Sigmoid colon (tissue), 6 donors: ENCODE measurements at regions not wholly inside any gene's neighbourhood (a gene's known extent, or its start where the extent isn't known, plus 50 kb on each side); places are given as distances from the start of the nearest gene placed in this dataset.

ENCODE experiments used
- DNase-seq: peaks from one replicate; pipeline ENCODE4 v3.0.0-alpha.2; 2019
- H3K27ac ChIP-seq, 4 donors: fragments of 200-600 bp; sonication (generic); one replicate each; pipeline ENCODE4 v1.5.1; 2016 to 2019; ENCODE audit warnings: mild to moderate bottlenecking in 1 of 4
- H3K27me3 ChIP-seq, 3 donors: fragments of 200-600 bp; sonication (generic); one replicate each; pipeline ENCODE4 v1.5.1; 2019; ENCODE audit warnings: mild to moderate bottlenecking in 1 of 3
- H3K36me3 ChIP-seq, 4 donors: fragments of 200-600 bp; sonication (generic); one replicate each; pipeline ENCODE4 v1.5.1; 2016 to 2019
- H3K4me1 ChIP-seq, 4 donors: fragments of 200-600 bp; sonication (generic); one replicate each; pipeline ENCODE4 v1.5.1; 2017 to 2019
- H3K4me3 ChIP-seq, 4 donors: fragments of 200-600 bp; sonication (generic); one replicate each; pipeline ENCODE4 v1.5.1; 2017 to 2019; ENCODE audit warnings: mild to moderate bottlenecking in 2 of 4, moderate library complexity in 1 of 4
- H3K9me3 ChIP-seq, 4 donors: fragments of 200-600 bp in 3 of 4; sonication (generic) in 3 of 4; one replicate each; pipeline versions ENCODE4 v1.5.1 to v1.6.1; 2013 to 2019
- EP300 ChIP-seq, 4 donors: sonication (generic); formaldehyde crosslinking; IDR thresholded peaks; one replicate each; pipeline ENCODE4 v1.6.1; 2017; ENCODE audit warnings: antibody characterized with exemption in 4 of 4
- POLR2A ChIP-seq, 2 donors: fragments of 450-650 bp; IDR thresholded peaks; one replicate each; pipeline ENCODE4 v1.6.1; 2016; ENCODE audit warnings: antibody characterized with exemption in 2 of 2, mild to moderate bottlenecking in 2 of 2, moderate library complexity in 2 of 2
- POLR2AphosphoS5 ChIP-seq, 4 donors: sonication (generic); formaldehyde crosslinking; IDR thresholded peaks; one replicate each; pipeline ENCODE4 v1.6.1; 2017; ENCODE audit warnings: antibody characterized with exemption in 4 of 4
- WGBS, 2 donors: extraction: QIAGEN DNeasy Blood & Tissue Kit; methylation state at CpG; one replicate each; pipeline ENCODE4 v1.1.7; 2013; 5-methylcytosine and 5-hydroxymethylcytosine counted together
- intact Hi-C: fragments of 100-400 bp; cut with DNase I; formaldehyde crosslinking; loops from one replicate; pipeline ENCODE4 v1.15.1; 2023
- TF ChIP-seq, protein P1 (sequence below), 4 experiments: fragments of 450-650 bp in 3 of 4; fragments of 200-600 bp in 1 of 4; IDR thresholded peaks; one replicate each; pipeline ENCODE4 v1.5.1; 2016 to 2019; ENCODE audit warnings: antibody characterized with exemption in 4 of 4, mild to moderate bottlenecking in 3 of 4, moderate library complexity in 2 of 4
- donor health status: healthy with polysubstance abuse.
- donor health status: healthy.

DNA sequence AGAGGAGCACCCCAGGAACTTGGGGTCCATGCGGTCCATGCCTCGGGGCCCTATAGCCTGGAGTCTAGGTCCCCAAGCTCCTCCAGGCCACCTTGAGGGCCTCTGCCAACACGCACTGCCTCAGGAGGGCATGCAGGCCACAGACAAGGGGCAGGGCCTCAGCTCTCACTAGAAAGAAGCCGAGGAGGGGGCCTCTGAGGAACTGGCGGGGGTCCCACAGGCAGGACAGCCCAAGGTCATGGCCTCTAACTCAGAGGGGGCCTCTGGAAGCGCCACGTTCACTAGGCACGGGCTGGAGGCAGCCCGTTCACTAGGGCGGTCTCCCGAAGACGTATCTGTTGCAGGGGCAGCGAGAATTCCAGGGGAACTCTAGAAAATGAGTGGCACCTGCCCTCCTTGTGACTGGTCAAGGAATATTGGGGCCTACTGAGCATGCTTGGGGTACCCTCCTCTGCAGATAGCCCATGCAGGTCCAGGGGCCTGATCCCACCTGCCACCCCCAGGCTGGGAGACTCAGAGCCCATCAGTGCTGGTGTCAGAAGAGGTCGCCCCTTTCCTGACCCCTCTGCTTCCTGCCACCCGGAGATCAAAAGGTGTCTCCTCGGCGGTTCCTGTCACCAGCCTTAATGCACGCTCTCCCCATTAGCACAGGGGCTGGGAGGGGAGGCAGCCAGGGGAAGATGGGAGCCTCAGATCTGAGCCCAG lies 86.7 kb upstream of the RET start:
- H3K4me3 ChIP-seq: no peak overlapping the region
- no peak for TF ChIP-seq POLR2A (IDR thresholded peaks at IDR 0.05)
- TF ChIP-seq POLR2AphosphoS5 (IDR thresholded peaks at IDR 0.05): no peak
- no peak for TF ChIP-seq EP300 (IDR thresholded peaks at IDR 0.05)
- TF ChIP-seq, protein P1, sequence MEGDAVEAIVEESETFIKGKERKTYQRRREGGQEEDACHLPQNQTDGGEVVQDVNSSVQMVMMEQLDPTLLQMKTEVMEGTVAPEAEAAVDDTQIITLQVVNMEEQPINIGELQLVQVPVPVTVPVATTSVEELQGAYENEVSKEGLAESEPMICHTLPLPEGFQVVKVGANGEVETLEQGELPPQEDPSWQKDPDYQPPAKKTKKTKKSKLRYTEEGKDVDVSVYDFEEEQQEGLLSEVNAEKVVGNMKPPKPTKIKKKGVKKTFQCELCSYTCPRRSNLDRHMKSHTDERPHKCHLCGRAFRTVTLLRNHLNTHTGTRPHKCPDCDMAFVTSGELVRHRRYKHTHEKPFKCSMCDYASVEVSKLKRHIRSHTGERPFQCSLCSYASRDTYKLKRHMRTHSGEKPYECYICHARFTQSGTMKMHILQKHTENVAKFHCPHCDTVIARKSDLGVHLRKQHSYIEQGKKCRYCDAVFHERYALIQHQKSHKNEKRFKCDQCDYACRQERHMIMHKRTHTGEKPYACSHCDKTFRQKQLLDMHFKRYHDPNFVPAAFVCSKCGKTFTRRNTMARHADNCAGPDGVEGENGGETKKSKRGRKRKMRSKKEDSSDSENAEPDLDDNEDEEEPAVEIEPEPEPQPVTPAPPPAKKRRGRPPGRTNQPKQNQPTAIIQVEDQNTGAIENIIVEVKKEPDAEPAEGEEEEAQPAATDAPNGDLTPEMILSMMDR (IDR thresholded peaks at IDR 0.05): no peak
- intact Hi-C loops: no loop called here
- H3K36me3 ChIP-seq: no peaks in the 10 kb centered on the region
- DNase-seq: peak; percentile 46
- 71 to 75% methylated on average over 18 of the region's 18 CpGs for WGBS, 2 donors
- H3K27ac ChIP-seq: no peak overlapping the region
- no peaks in the 10 kb centered on the region for H3K27me3 ChIP-seq
- no peaks in the 10 kb centered on the region for H3K9me3 ChIP-seq
- no peaks in the 10 kb centered on the region for H3K4me1 ChIP-seq

- intact Hi-C loops: no loop called here
- no peaks in the 10 kb centered on the region for H3K27me3 ChIP-seq
- TF ChIP-seq EP300 (IDR thresholded peaks at IDR 0.05) (no peak), POLR2AphosphoS5 (IDR thresholded peaks at IDR 0.05) (no peak), POLR2A (IDR thresholded peaks at IDR 0.05) (no peak)
- TF ChIP-seq, protein P1 (IDR thresholded peaks at IDR 0.05): no peak
- no peak overlapping the region for H3K27ac ChIP-seq
- H3K9me3 ChIP-seq: no peaks in the 10 kb centered on the region
- 86 to 88% methylated on average over 18 of the region's 18 CpGs for WGBS, 2 donors
- H3K36me3 ChIP-seq: no peaks in the 10 kb centered on the region
- H3K4me1 ChIP-seq: no peaks in the 10 kb centered on the region
- peak; percentile 53 for DNase-seq
- H3K4me3 ChIP-seq: no peak overlapping the region
Measured at GRCh38 chr10:42990721-42991441, 86.0 kb upstream of the RET start.

DNA sequence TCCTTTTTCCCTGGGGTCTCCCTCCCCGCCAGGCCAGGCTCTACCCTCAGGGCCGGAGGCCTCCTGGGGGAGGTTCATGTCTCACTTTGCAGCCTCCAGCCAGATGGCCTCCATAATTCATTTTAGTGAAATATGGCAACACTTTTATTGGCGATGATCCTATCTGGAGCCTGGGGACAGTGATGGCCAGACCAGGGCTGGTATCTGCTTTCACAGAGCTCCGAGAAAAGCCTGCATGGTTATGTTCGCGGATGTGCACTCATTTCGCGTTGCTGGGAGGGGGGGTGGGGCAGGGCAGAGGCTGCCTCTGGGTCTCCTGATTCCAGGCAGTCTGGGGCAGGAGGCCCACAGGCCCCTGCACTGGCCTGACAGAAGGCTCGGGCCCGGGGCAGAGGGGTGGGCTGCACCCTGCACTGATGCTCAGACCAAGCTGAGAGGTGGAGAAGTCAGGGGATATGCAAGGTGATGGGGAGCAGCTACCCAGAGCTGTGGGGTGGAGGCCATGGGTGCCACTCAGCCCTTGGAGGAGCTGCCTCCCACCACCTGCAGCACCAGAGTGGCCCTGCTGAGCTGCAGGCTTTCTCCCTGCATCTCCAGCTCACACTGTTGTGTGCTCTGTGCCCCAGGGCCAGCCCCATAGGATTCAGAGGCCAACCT lies 85.3 kb upstream of the RET start:
- Histone ChIP-seq H3K36me3 (no peaks in the 10 kb centered on the region), H3K4me3 (no peak overlapping the region), H3K27ac (no peak overlapping the region), H3K4me1 (no peaks in the 10 kb centered on the region), H3K9me3 (no peaks in the 10 kb centered on the region), H3K27me3 (no peaks in the 10 kb centered on the region)
- peak; percentile 39 for DNase-seq
- TF ChIP-seq, protein P1 (IDR thresholded peaks at IDR 0.05): no peak
- TF ChIP-seq POLR2A (IDR thresholded peaks at IDR 0.05) (no peak), EP300 (IDR thresholded peaks at IDR 0.05) (no peak)
- 86 to 89% methylated on average over 10 of the region's 10 CpGs for WGBS, 2 donors
- intact Hi-C loops: no loop called here

- DNase-seq: peak; percentile 27
- Histone ChIP-seq H3K4me1 (no peaks in the 10 kb centered on the region), H3K36me3 (no peaks in the 10 kb centered on the region), H3K27ac (no peak overlapping the region), H3K9me3 (no peaks in the 10 kb centered on the region), H3K4me3 (no peak overlapping the region), H3K27me3 (no peaks in the 10 kb centered on the region)
- intact Hi-C loops: no loop called here
- WGBS, 2 donors: 88 to 89% methylated on average over 12 of the region's 12 CpGs
- TF ChIP-seq, protein P1 (IDR thresholded peaks at IDR 0.05): no peak
- TF ChIP-seq POLR2AphosphoS5 (IDR thresholded peaks at IDR 0.05): no peak
- TF ChIP-seq EP300 (IDR thresholded peaks at IDR 0.05): no peak
- no peak for TF ChIP-seq POLR2A (IDR thresholded peaks at IDR 0.05)
Measured at GRCh38 chr10:42992156-42992956, 84.5 kb upstream of the RET start.
